ENCODE measurements at regions not wholly inside any gene's neighbourhood (a gene's known extent, or its start where the extent isn't known, plus 50 kb on each side); places are given as distances from the start of the nearest gene placed in this dataset.
A peak's percentile ranks its signal among the peaks of the same experiment; 100 is the strongest.

- TF ChIP-seq, protein P1, sequence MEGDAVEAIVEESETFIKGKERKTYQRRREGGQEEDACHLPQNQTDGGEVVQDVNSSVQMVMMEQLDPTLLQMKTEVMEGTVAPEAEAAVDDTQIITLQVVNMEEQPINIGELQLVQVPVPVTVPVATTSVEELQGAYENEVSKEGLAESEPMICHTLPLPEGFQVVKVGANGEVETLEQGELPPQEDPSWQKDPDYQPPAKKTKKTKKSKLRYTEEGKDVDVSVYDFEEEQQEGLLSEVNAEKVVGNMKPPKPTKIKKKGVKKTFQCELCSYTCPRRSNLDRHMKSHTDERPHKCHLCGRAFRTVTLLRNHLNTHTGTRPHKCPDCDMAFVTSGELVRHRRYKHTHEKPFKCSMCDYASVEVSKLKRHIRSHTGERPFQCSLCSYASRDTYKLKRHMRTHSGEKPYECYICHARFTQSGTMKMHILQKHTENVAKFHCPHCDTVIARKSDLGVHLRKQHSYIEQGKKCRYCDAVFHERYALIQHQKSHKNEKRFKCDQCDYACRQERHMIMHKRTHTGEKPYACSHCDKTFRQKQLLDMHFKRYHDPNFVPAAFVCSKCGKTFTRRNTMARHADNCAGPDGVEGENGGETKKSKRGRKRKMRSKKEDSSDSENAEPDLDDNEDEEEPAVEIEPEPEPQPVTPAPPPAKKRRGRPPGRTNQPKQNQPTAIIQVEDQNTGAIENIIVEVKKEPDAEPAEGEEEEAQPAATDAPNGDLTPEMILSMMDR (IDR thresholded peaks at IDR 0.05; ENCODE audit: insufficient read depth, low read depth, low read length), result no peak
- DNase-seq (ENCODE audit: low read depth), result no peak
- no peak overlapping the region for H3K4me3 ChIP-seq (ENCODE audit: low read depth, low read length)
Observed at GRCh38 chr11:104765401-104766095, 132.7 kb downstream of the CASP12 start.

DNA sequence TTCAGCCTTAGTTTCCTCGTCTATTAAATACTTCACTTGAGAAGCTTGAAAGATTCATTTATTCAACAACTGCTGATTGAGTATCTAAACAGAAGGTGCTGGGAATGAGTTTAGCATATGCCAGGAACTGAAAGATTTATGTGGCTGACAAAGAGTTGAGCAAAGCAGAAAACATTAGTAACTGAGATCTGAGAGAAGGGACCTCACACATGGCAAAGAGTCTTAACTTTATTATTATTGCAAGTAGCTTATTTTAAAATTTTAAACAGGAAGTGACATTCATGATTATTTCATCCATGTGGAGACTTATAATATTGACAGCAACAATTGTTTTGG lies 133.6 kb downstream of the CASP12 start:
- TF ChIP-seq, protein P1 (IDR thresholded peaks at IDR 0.05; ENCODE audit: insufficient read depth, low read depth, low read length), result no peak
- peak; percentile 12 for DNase-seq (ENCODE audit: low read depth)
- H3K4me3 ChIP-seq (ENCODE audit: low read depth, low read length), result no peak overlapping the region

DNA sequence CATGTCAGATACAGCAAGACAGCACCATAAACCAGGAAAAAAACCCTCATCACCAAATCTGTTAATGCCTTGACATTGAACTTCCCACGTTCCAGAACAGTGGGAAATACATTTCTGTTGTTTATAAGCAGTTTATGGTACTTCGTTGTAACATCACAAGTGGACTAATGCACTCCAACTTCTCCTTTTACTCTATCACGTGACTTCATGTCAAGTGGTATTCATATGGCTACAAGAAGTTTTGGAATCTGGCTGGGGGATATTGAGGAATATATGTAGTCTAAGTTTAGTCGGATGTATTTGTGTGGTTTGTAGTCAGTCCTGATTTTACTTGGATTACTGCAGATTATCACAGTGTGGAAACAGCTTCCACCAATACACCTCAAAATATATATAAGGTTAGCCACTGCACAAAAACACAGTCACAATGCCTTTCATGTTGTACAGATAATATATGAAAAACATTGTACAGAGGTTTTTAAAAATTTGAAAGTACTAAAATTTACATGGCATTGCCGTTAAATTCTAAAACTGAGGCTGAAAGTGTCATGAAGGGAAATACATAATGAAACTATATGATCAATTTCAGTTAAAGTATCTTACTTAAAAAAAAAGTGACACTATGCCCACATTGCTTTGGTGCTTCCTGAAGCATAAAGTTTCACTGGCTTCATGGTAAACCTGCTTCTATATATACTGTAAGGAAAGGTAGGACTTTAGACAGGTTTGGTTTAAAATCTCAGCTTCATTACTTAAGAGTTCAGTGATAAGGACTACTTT lies 134.1 kb downstream of the CASP12 start:
- no peak overlapping the region for H3K4me3 ChIP-seq (ENCODE audit: low read depth, low read length)
- TF ChIP-seq, protein P1 (IDR thresholded peaks at IDR 0.05; ENCODE audit: insufficient read depth, low read depth, low read length), result no peak
- no peak for DNase-seq (ENCODE audit: low read depth)

DNA sequence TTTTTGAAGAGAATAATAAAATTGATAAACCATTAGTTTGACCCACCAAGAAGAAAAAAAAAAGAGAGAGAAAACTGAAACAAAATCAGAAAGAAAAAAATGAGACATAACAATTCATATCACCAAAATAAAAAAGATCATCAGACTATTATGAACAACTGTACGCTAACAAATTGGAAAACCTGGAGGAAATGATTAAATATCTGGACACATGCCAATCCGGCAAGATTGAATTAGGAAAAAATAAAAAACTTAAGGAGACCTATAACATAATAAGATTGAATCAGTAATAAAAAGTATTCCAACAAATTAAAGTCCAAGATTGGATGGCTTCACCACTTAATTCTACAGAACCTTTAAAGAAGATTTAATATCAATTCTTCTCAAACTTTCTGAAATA lies 136.7 kb downstream of the CASP12 start:
- DNase-seq (ENCODE audit: low read depth), result no peak
- TF ChIP-seq, protein P1 (IDR thresholded peaks at IDR 0.05; ENCODE audit: insufficient read depth, low read depth, low read length), result no peak
- no peak overlapping the region for H3K4me3 ChIP-seq (ENCODE audit: low read depth, low read length)

DNA sequence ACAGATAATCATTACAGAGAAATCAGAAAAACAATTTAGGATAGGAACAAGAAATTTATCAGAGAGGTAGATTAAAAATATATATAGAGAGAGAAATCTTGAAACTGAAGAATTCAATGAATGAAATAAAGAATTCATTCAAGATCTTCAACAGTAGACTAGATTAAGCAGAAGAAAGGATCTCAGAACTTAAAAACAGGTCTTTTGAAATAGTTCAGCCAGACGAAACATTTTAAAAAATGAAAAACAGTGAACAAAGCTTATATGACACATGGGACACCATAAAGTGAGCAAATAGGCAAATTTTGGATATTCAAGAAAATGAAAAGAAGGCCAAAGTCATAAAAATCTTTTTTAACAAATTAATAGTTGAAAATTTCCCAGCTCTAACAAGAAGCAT lies 138.8 kb downstream of the CASP12 start:
- TF ChIP-seq, protein P1 (IDR thresholded peaks at IDR 0.05; ENCODE audit: insufficient read depth, low read depth, low read length), result no peak
- DNase-seq (ENCODE audit: low read depth), result no peak
- no peak overlapping the region for H3K4me3 ChIP-seq (ENCODE audit: low read depth, low read length)

- no peak overlapping the region for H3K4me3 ChIP-seq (ENCODE audit: low read depth, low read length)
- TF ChIP-seq, protein P1 (IDR thresholded peaks at IDR 0.05; ENCODE audit: insufficient read depth, low read depth, low read length), result no peak
- DNase-seq (ENCODE audit: low read depth), result no peak
Observed at GRCh38 chr11:104738918-104739317, 159.3 kb downstream of the CASP12 start.

All from fibroblast of villous mesenchyme (primary cell).